H9 (cell line): ENCODE measurements at regions not wholly inside any gene's neighbourhood (a gene's known extent, or its start where the extent isn't known, plus 50 kb on each side); places are given as distances from the start of the nearest gene placed in this dataset.

Experiments
- DNase-seq: peaks from one replicate; pipeline ENCODE4 v3.0.0-alpha.2; 2017
- H2AFZ ChIP-seq: one replicate; pipeline ENCODE4 v1.6.1; 2013; ENCODE audit warnings: mild to moderate bottlenecking, low read length, control low read depth, moderate library complexity
- H2AK5ac ChIP-seq: 2 replicates; pipeline ENCODE4 v1.6.1; 2013; ENCODE audit warnings: low read length, control low read depth, mixed read lengths; ENCODE audit not compliant: insufficient read length
- H2BK120ac ChIP-seq: one replicate; pipeline ENCODE4 v1.6.1; 2013; ENCODE audit warnings: low read depth, mild to moderate bottlenecking, low read length, control low read depth, inconsistent platforms; ENCODE audit not compliant: poor library complexity, severe bottlenecking
- H2BK12ac ChIP-seq: 2 replicates; pipeline ENCODE4 v1.6.1; 2013; ENCODE audit warnings: low read length, control low read depth, mixed read lengths, low read depth; ENCODE audit not compliant: insufficient read length
- H2BK15ac ChIP-seq: 2 replicates; pipeline ENCODE4 v1.6.1; 2013; ENCODE audit warnings: low read depth, low read length, control low read depth
- H2BK20ac ChIP-seq: one replicate; pipeline ENCODE4 v1.6.1; 2013; ENCODE audit warnings: low read depth, mild to moderate bottlenecking, low read length, control low read depth, inconsistent platforms; ENCODE audit not compliant: poor library complexity, severe bottlenecking
- H2BK5ac ChIP-seq: 2 replicates; pipeline ENCODE4 v1.6.1; 2013; ENCODE audit warnings: low read length, control low read depth, mixed read lengths; ENCODE audit not compliant: insufficient read length
- H3K14ac ChIP-seq: 2 replicates; pipeline ENCODE4 v1.6.1; 2013; ENCODE audit warnings: low read length, control low read depth; ENCODE audit not compliant: insufficient read depth
- H3K18ac ChIP-seq: 2 replicates; pipeline ENCODE4 v1.6.1; 2013; ENCODE audit warnings: low read depth, mild to moderate bottlenecking, mixed read lengths, low read length, control low read depth; ENCODE audit not compliant: insufficient read length
- H3K23ac ChIP-seq: 2 replicates; pipeline ENCODE4 v1.6.1; 2013; ENCODE audit warnings: low read length, control low read depth, mixed read lengths, low read depth; ENCODE audit not compliant: insufficient read length
- H3K23me2 ChIP-seq: 2 replicates; pipeline ENCODE4 v1.6.1; 2013; ENCODE audit warnings: low read depth, mild to moderate bottlenecking, mixed read lengths, low read length, control low read depth; ENCODE audit not compliant: insufficient read length, poor library complexity, severe bottlenecking
- H3K27ac ChIP-seq: 2 replicates; pipeline ENCODE4 v1.5.1; 2013; ENCODE audit warnings: low read length, control low read depth, mixed read lengths, low read depth; ENCODE audit not compliant: insufficient read length
- H3K27me3 ChIP-seq: 2 replicates; pipeline ENCODE4 v1.6.1; 2013; ENCODE audit warnings: low read length, control low read depth, inconsistent platforms; ENCODE audit not compliant: insufficient read depth
- H3K4ac ChIP-seq: 2 replicates; pipeline ENCODE4 v1.6.1; 2013; ENCODE audit warnings: low read depth, mild to moderate bottlenecking, control low read depth, inconsistent platforms, low read length, moderate library complexity
- H3K4me1 ChIP-seq: 2 replicates; pipeline ENCODE4 v1.6.1; 2013; ENCODE audit warnings: low read length, control low read depth, inconsistent platforms; ENCODE audit not compliant: insufficient read depth
- H3K4me2 ChIP-seq: 2 replicates; pipeline ENCODE4 v1.6.1; 2013; ENCODE audit warnings: low read length, control low read depth, mixed read lengths; ENCODE audit not compliant: insufficient read length, insufficient read depth
- H3K56ac ChIP-seq: 2 replicates; pipeline ENCODE4 v1.6.1; 2013; ENCODE audit warnings: low read depth, mild to moderate bottlenecking, mixed read lengths, low read length, control low read depth; ENCODE audit not compliant: insufficient read length
- H3K79me1 ChIP-seq: 2 replicates; pipeline ENCODE4 v1.6.1; 2013; ENCODE audit warnings: low read depth, mild to moderate bottlenecking, moderate library complexity, low read length, control low read depth, inconsistent platforms; ENCODE audit not compliant: insufficient read depth, poor library complexity, severe bottlenecking
- H3K79me2 ChIP-seq: 2 replicates; pipeline ENCODE4 v1.6.1; 2013; ENCODE audit warnings: low read length, control low read depth, inconsistent platforms; ENCODE audit not compliant: insufficient read depth
- H3K9ac ChIP-seq: 2 replicates; pipeline ENCODE4 v1.6.1; 2013; ENCODE audit warnings: low read length, control low read depth, mixed read lengths; ENCODE audit not compliant: insufficient read length; ENCODE audit errors: extremely low read depth
- H3K9me3 ChIP-seq: one replicate; pipeline ENCODE4 v1.6.1; 2013; ENCODE audit warnings: low read depth, low read length, inconsistent platforms; ENCODE audit not compliant: control insufficient read depth
- H3T11ph ChIP-seq: one replicate; pipeline ENCODE4 v1.6.1; 2013; ENCODE audit warnings: mild to moderate bottlenecking, low read length, control low read depth, inconsistent platforms
- H4K20me1 ChIP-seq: one replicate; pipeline ENCODE4 v1.6.1; 2013; ENCODE audit not compliant: control insufficient read depth, insufficient read length, insufficient read depth
- H4K5ac ChIP-seq: 2 replicates; pipeline ENCODE4 v1.6.1; 2013; ENCODE audit warnings: low read depth, mild to moderate bottlenecking, mixed read lengths, low read length, control low read depth; ENCODE audit not compliant: insufficient read length
- H4K8ac ChIP-seq: replicated peaks from 2 replicates; pipeline ENCODE4 v1.6.1; 2013; ENCODE audit warnings: low read length, control low read depth, mixed read lengths, low read depth; ENCODE audit not compliant: insufficient read length
- H4K91ac ChIP-seq: 2 replicates; pipeline ENCODE4 v1.6.1; 2013; ENCODE audit warnings: low read depth, mild to moderate bottlenecking, moderate library complexity, mixed read lengths, low read length, control low read depth; ENCODE audit not compliant: insufficient read length
- H3K27ac Mint-ChIP-seq, 3 experiments: 2 replicates in 2 of 3; 3 replicates in 1 of 3; pipeline ENCODE4 v1.8.0; 2020 to 2021; ENCODE audit warnings: mixed read lengths in 3 of 3, mild to moderate bottlenecking in 1 of 3, moderate library complexity in 1 of 3
- H3K27me3 Mint-ChIP-seq: 2 replicates; pipeline ENCODE4 v1.8.0; 2021; ENCODE audit warnings: low read depth, mild to moderate bottlenecking, moderate library complexity, mixed read lengths
- H3K36me3 Mint-ChIP-seq, 3 experiments: 2 replicates in 2 of 3; 3 replicates in 1 of 3; pipeline ENCODE4 v1.8.0; 2020 to 2021; ENCODE audit warnings: low read depth in 3 of 3, mixed read lengths in 3 of 3; ENCODE audit not compliant: insufficient read depth in 1 of 3
- H3K4me1 Mint-ChIP-seq, 2 experiments: 2 replicates each; pipeline ENCODE4 v1.8.0; 2020; ENCODE audit warnings: mixed read lengths in 2 of 2
- H3K4me3 Mint-ChIP-seq, 2 experiments: 2 replicates in 1 of 2; 3 replicates in 1 of 2; pipeline ENCODE4 v1.8.0; 2020 to 2021; ENCODE audit warnings: mild to moderate bottlenecking in 2 of 2, mixed read lengths in 2 of 2, moderate library complexity in 1 of 2
- H3K9me3 Mint-ChIP-seq, 2 experiments: 2 replicates in 1 of 2; 3 replicates in 1 of 2; pipeline ENCODE4 v1.8.0; 2020; ENCODE audit warnings: mild to moderate bottlenecking in 2 of 2, mixed read lengths in 2 of 2, moderate library complexity in 1 of 2
- CTCF ChIP-seq: fragments of 200-600 bp; sonication (generic); conservative IDR thresholded peaks from 3 replicates; pipeline ENCODE4 v1.8.0; 2021; ENCODE audit warnings: antibody characterized with exemption, mild to moderate bottlenecking
- WGBS: extraction: QIAGEN DNeasy Blood & Tissue Kit; methylation state at CpG from one replicate; pipeline ENCODE4 v1.1.7; 2013; ENCODE audit warnings: missing lambda C conversion rate, low lambda C conversion rate, mixed read lengths; ENCODE audit not compliant: insufficient read length; ENCODE audit errors: extremely low coverage; 5-methylcytosine and 5-hydroxymethylcytosine counted together

DNA sequence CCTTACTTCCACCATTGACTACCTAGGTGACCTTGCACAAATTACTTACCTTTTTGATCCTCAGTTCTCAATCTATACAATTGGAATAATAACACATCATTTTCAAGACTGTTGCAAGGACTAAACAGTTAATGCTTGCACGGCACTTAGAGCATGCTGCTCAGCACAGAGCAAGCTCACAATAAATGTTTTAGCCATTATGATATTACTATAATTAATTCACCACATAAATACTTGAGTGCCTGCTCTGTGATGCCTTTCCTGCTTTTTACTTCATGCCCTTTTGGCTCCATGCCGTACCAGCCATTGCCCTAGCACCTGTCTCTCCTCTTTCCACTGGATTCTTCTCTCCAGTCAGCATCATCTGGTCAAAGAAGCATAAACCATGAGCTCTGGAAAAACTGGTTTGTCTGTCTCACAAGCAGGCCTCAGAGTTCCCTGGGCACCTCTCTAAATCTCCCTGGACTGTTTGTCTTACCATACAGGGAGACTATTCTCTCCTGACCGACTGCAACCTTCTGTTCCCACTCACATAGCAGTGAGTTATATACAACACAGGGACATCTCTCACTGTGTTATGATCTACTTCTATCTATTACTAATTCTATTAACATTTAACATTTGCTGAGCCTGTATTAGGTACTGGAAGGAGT, 260.4 kb upstream of the ADRA1B start:
- no peak overlapping the region for H3T11ph ChIP-seq
- H3K9me3 ChIP-seq, result no peaks in the 10 kb centered on the region
- H3K27ac Mint-ChIP-seq, result no peak overlapping the region
- no peak overlapping the region for H3K4me3 Mint-ChIP-seq
- H3K14ac ChIP-seq, result no peak overlapping the region
- no peak overlapping the region for H4K8ac ChIP-seq
- H2BK5ac ChIP-seq, result no peak overlapping the region
- H3K79me2 ChIP-seq, result no peaks in the 10 kb centered on the region
- no peak overlapping the region for H2AK5ac ChIP-seq
- H3K18ac ChIP-seq, result no peak overlapping the region
- no peak overlapping the region for H3K4me2 ChIP-seq
- DNase-seq, result no peak
- H4K91ac ChIP-seq, result no peak overlapping the region
- no peaks in the 10 kb centered on the region for H3K79me1 ChIP-seq
- H2BK120ac ChIP-seq, result no peak overlapping the region
- no peak overlapping the region for H2BK15ac ChIP-seq
- H2AFZ ChIP-seq, result no peak overlapping the region
- WGBS, result no CpG with 5 or more reads among the region's 3 CpGs
- H3K9ac ChIP-seq, result no peak overlapping the region
- H3K4ac ChIP-seq, result no peak overlapping the region
- H3K23me2 ChIP-seq, result no peaks in the 10 kb centered on the region
- no peak overlapping the region for H2BK12ac ChIP-seq
- no peaks in the 10 kb centered on the region for H3K4me1 ChIP-seq
- H3K4me1 Mint-ChIP-seq, result peaks cover 7 to 8% of the 10 kb centered on the region in 2 experiments
- H3K27ac ChIP-seq, result no peak overlapping the region
- no peaks in the 10 kb centered on the region for H3K36me3 Mint-ChIP-seq
- no peak overlapping the region for H4K5ac ChIP-seq
- H4K20me1 ChIP-seq, result no peaks in the 10 kb centered on the region
- no peak for TF ChIP-seq CTCF
- H3K27me3 ChIP-seq, result no peaks in the 10 kb centered on the region
- no peaks in the 10 kb centered on the region for H3K27me3 Mint-ChIP-seq
- H2BK20ac ChIP-seq, result no peak overlapping the region
- no peak overlapping the region for H3K56ac ChIP-seq
- H3K9me3 Mint-ChIP-seq, result no peaks in the 10 kb centered on the region
- no peak overlapping the region for H3K23ac ChIP-seq
